HG02588 (cell line): ENCODE measurements at regions not wholly inside any gene's neighbourhood (a gene's known extent, or its start where the extent isn't known, plus 50 kb on each side); places are given as distances from the start of the nearest gene placed in this dataset.

Experiments
- ATAC-seq: cut with Tn5 transposase; IDR thresholded peaks from one replicate; pipeline ENCODE4 v1.9.1; 2021; ENCODE audit warnings: mild to moderate bottlenecking, moderate library complexity; ENCODE audit not compliant: unreplicated experiment

DNA sequence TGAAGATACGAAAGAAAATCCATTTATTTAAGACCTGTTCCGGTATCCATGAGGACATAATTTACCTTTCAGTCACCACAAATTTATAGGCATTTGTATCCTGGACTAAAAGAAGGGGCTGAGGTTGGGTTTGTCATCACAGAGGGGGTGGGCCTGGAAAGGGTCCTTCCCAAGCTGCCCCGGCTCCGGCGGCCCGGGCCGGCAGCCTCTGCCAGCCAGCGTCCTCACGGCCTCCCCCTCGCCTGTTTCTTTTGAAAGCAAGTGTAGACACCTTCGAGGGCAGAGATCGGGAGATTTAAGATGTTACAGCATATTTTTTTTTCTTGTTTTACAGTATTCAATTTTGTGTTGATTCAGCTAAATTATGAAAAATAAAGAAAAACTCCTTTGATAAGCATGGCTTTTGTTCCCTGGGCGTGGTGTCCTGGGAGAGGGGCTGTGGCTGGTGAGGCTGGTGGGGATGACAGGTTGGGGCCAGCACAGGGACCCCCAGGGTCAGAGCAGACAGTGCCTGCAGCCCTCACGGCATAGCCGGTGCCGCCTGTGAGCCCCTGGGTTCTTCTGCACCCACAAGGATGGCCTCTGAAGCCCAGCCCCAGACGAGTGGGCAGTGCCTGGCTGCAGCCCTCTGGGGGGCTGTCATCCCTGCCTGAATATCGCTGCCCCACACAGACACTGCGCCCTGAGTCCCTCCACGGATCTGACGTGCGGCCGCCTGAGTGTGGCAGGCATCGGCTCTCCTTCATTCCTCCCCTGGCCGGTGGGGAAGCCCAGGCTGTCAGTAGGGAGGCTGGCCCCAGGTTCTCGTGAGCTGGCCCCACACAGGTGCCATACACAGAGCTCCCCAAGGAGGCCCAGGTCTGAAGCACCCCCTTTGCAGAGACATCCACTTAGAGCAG is 1075.9 kb downstream of the BRD1 start:
- ATAC-seq = no peak

DNA sequence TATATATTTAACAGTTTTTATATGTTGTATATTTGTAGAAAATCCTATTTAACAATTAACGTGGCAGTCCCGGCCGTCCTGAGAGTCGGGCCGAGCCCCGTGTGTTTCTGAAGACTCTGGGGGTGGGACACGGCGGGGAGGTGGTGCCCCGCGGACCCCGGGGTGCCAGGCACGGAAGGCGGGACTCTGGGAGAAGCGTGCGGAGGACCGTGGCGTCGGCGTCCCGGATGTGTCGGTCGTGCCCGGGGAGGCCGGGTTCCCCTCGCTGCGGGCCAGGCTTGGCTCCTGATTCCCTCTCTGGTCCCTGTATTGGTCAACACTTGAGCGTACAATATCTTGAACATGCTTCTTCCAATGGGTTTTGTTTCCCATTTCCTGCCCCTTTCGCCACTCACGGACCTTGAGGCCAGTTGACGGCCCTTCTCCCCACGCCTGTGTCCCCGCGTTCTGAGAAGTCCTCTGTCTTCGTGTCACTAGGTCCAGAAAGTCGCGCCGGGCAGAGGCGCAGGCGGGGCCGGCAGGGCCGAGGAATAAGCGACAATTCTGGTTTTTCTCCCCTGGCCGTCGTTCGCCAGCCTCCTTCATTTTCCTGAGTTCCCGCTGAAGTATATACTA is 1076.7 kb downstream of the BRD1 start:
- no peak for ATAC-seq

DNA sequence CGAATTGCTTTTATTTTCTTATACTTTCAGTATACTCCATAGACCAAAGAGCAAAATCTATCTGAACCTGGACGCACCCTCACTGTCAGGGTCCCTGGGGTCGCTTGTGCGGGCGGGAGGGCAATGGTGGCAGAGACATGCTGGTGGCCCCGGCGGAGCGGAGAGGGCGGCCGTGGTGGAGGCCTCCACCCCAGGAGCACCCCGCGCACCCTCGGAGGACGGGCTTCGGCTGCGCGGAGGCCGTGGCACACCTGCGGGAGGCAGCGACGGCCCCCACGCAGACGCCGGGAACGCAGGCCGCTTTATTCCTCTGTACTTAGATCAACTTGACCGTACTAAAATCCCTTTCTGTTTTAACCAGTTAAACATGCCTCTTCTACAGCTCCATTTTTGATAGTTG is 1077.4 kb downstream of the BRD1 start:
- no peak for ATAC-seq

- ATAC-seq = no peak
Measured at GRCh38 chr22:48749555-48750227, 1078.0 kb downstream of the BRD1 start.

DNA sequence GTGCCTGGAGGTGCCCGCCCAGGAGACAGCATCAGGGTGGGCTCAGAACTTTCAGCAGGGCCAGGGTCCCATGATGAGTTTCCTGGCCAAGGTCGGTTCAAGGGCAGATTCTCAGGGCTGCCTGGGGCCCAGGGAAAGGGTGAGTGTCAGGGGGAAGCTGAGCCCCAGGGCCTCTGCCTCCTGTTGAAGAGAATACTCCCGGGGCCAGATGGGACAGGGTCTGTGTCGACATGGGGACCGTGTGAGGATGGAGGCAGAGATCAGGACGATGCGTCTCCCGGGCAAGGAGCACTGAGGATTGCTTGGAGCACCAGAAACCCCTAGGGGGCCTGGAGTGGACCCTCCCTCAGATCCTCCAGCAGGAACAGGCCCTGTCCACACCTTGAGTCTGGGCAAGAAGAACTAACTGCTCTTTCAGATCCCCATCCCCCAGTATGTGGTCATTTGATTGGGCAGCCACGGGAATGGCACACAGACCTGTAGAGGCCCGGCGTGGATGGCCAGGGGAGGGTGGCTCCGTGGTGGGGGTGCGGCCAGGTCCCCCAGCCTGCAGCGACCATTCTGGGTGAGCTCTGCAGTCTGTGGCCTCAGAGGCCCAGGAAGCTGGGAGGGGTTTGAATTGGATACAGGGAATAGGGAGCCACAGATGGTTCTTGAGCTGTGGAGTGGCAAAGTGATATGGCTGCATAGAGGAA is 1078.7 kb downstream of the BRD1 start:
- no peak for ATAC-seq

- no peak for ATAC-seq
Measured at GRCh38 chr22:48748113-48748859, 1079.4 kb downstream of the BRD1 start.

- no peak for ATAC-seq
Measured at GRCh38 chr22:48746789-48747425, 1080.8 kb downstream of the BRD1 start.

GRCh38 chr22:48745842-48746788 is 1081.6 kb downstream of the BRD1 start:
- ATAC-seq = no peak

- ATAC-seq = no peak
Measured at GRCh38 chr22:48744967-48745841, 1082.5 kb downstream of the BRD1 start.

DNA sequence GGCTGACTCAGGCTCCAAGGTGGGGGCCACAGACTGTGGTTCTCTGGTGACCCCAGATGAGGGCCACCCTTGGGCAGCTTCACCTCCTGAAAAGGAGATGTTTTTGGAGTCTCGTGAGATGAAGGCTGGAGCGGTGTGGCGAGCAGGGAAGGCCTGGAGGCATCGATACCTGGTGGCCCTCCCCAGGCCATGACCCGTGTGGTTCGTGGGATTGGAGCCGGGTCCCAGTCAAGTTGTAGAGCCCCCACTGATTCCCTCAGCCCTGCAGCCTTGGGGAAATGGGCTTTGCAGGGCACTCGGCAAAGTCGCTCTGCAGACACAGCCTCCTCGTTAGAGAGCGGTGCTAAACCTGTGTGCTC is 1083.4 kb downstream of the BRD1 start:
- ATAC-seq = no peak

GRCh38 chr22:48743601-48744282 is 1083.9 kb downstream of the BRD1 start:
- ATAC-seq = no peak

DNA sequence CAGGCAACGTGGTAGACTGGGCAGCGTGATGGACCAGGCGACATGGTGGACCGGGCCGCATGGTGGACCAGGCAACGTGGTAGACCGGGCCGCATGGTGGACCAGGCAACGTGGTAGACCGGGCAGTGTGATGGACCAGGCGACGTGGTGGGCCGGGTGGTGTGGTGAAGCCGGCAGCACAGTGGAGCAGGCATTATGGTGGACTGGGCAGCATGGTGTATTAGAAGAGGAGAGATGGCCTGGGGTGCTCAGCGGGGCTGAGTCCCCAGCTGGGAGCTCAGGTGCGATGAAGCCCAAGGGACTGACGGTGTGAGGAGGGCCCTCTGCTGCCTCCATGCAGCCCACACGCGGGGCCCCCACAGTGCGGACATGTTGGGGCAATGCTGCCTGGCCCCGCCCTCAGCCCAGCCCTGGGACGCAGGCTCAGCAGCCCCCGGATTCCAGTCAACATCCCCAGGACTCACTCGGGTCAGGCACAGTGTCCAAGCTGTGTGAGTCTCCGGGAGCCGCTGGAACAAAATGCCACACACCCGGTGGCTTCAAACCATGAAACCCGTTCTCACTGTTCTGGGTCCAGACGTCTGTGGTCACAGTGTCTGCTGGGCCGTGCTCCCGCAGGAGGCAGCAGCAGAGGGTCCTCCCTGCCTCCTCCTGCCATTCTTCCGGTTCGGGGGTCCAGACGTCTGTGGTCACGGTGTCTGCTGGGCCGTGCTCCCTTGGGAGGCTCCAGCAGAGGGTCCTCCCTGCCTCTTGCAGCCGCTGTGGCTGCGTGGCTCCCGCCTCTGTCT is 1084.9 kb downstream of the BRD1 start:
- ATAC-seq = no peak

DNA sequence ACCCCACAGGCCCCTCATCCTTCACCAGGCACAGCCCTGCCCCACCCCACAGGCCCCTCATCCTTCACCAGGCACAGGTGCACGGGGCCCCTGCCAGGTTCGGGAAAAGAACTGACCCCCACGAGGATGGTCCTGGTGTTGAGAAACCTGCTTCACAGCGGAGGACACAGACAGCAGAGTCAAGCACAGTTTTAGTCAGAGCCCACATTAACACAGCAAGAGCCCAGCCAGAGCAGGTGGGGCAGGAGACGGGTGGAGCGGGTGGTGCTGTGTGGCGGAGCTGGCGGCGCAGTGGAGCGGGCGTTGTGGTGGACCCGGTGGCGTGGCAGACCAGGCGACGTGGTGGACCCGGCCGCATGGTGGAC is 1085.5 kb downstream of the BRD1 start:
- ATAC-seq = no peak

DNA sequence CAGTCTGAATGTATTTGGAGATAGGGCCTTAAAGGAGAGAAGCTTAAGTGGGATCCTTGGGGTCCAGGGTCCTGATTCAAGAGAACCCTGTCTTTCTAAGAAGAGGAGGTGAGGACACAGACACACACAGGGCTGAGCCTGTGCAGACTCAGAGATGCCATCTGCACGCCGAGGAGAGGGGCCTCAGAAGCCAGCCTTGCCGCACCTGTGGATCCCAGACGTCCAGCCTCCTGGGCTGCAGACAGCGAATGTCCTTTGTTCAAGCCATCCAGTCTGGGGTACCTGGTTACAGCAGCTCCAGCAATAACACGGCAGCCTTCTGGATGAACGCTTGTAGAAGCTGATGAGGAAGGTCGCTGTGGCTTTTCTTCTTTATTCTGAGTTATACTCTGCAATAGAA is 1086.1 kb downstream of the BRD1 start:
- ATAC-seq = no peak

DNA sequence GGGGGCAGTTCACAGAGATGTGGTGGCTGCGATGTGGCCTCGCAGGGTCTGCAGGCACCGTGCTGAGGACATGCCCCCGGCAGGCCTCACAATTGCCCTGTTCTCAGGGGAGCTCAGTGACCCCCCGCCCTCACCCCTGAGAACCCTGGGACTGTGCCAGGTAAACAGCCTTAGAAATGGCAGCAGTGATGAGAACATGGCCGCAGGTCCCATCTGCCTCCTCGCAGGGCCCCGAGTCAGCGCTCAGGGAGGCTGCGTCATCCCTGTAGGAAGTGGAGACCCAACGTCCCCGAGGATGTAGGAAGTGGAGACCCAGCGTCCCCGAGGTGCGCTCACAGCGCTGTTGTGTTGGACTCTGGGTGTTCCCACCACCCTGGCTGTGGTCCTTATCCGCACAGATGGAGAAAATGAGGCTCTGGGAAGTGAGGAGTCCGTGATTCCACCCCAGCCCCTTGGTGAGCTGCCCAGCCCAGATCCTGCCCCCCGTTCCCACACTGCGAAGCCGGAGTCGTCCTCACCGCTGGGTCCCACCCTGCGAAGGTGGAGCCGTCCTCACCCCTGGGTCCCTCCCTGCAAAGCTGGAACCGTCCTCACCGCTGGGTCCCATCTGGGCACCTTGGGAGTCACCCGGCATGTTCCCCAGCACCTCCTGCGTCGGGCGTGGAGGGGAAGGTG is 1086.8 kb downstream of the BRD1 start:
- no peak for ATAC-seq

DNA sequence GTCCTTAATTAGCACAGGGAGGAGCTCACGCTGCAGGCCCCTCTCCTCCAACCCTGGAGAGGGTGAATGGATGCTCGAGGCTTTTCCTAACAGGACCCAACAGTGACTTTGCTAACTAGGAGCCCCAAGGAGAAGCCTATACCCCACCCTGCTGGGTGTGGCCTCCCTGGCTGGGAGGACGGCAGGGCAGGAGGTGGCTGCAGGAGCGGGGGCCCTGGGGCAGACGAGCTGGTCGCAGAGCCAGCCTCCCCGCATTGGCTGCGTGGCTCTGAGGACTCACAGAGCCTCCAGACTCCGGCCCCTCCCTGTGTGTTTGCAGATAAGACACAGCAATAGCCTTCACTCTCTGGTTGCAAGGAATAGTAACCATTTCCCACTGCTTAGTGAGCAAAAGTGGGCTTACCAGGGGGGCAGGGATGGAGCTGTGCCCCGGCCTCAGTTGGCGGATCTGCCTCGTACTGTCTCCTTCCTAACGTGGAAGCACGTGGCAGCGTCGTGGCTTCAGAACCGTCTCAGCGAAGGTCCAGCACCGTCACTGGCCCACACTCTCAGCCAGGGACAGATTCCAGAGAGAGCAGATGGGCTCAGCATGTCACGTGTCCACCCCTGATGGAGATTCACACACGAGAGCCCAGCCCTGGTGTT is 1087.5 kb downstream of the BRD1 start:
- ATAC-seq = no peak
